Caco-2 (cell line): ENCODE measurements at regions not wholly inside any gene's neighbourhood (a gene's known extent, or its start where the extent isn't known, plus 50 kb on each side); places are given as distances from the start of the nearest gene placed in this dataset.

ENCODE experiments used
- BruUV-seq: library from RNA; stranded (reverse); fragments of 400-500 nt; replicated peaks from 2 replicates; lab custom pipeline; 2021; lab: Mats Ljungman, UMichigan
- CTCF ChIA-PET: fragments of 300-600 bp; sonication (Branson Sonifier 250); formaldehyde crosslinking; loops from one replicate; lab custom pipeline; 2022; ENCODE audit warnings: antibody characterized with exemption; lab: Charles Lee
- POLR2A ChIA-PET: fragments of 300-600 bp; sonication (Branson Sonifier 250); formaldehyde crosslinking; loops from one replicate; lab custom pipeline; 2022; ENCODE audit warnings: antibody characterized with exemption; lab: Charles Lee
- DNase-seq, 2 experiments: peaks; one replicate each; pipeline versions ENCODE4 v3.0.0 to v3.0.0-alpha.2; 2020 to 2022
- H3K27me3 ChIP-seq: replicated peaks from 2 replicates; pipeline ENCODE4 v1.6.0; 2011; ENCODE audit warnings: low read length; ENCODE audit not compliant: control insufficient read depth, insufficient read depth
- H3K36me3 ChIP-seq: 2 replicates; pipeline ENCODE4 v1.5.1; 2011; ENCODE audit warnings: low read length; ENCODE audit not compliant: control insufficient read depth, insufficient read depth
- H3K4me1 ChIP-seq: fragments of 250-450 bp; sonication (Bioruptor Pico); 2 replicates; pipeline ENCODE4 v1.5.1; 2020; ENCODE audit warnings: mild to moderate bottlenecking
- H3K4me3 ChIP-seq: 2 replicates; pipeline ENCODE4 v1.5.1; 2011; ENCODE audit warnings: low read depth, mild to moderate bottlenecking, control low read depth, low read length
- H3K9me3 ChIP-seq: fragments of 250-450 bp; sonication (Bioruptor Pico); 2 replicates; pipeline ENCODE4 v1.5.1; 2020; ENCODE audit warnings: mild to moderate bottlenecking, moderate library complexity
- H3K27ac Mint-ChIP-seq: one replicate; pipeline ENCODE4 v1.8.0; 2022; ENCODE audit warnings: mixed read lengths; ENCODE audit not compliant: unreplicated experiment
- H3K27me3 Mint-ChIP-seq: one replicate; pipeline ENCODE4 v1.8.0; 2022; ENCODE audit warnings: mixed read lengths; ENCODE audit not compliant: insufficient read depth, unreplicated experiment
- H3K36me3 Mint-ChIP-seq: one replicate; pipeline ENCODE4 v1.8.0; 2022; ENCODE audit warnings: mild to moderate bottlenecking, mixed read lengths; ENCODE audit not compliant: insufficient read depth, unreplicated experiment
- H3K4me1 Mint-ChIP-seq: one replicate; pipeline ENCODE4 v1.8.0; 2022; ENCODE audit warnings: low read depth, mixed read lengths; ENCODE audit not compliant: unreplicated experiment
- H3K4me3 Mint-ChIP-seq: one replicate; pipeline ENCODE4 v1.8.0; 2022; ENCODE audit warnings: mild to moderate bottlenecking, moderate library complexity, mixed read lengths; ENCODE audit not compliant: unreplicated experiment
- H3K9me3 Mint-ChIP-seq: one replicate; pipeline ENCODE4 v1.8.0; 2022; ENCODE audit warnings: mixed read lengths; ENCODE audit not compliant: unreplicated experiment
- CTCF ChIP-seq, 2 experiments: fragments of 200-600 bp in 1 of 2; IDR thresholded peaks; 1 replicate in 1 of 2; 2 replicates in 1 of 2; pipeline versions ENCODE4 v1.5.1 to v1.8.0; 2011 to 2022; ENCODE audit warnings: antibody characterized with exemption in 1 of 2, control low read depth in 1 of 2, inconsistent platforms in 1 of 2, low read depth in 1 of 2, low read length in 1 of 2, mild to moderate bottlenecking in 1 of 2, moderate library complexity in 1 of 2; ENCODE audit not compliant: insufficient read depth in 1 of 2, severe bottlenecking in 1 of 2, unreplicated experiment in 1 of 2
- intact Hi-C: fragments of 100-400 bp; cut with micrococcal nuclease; formaldehyde crosslinking; loops from one replicate; pipeline ENCODE4 v1.10.0; 2022; ENCODE audit not compliant: unreplicated experiment

- no peaks in the 10 kb centered on the region for H3K4me1 Mint-ChIP-seq
- no peak overlapping the region for H3K27ac Mint-ChIP-seq
- CTCF ChIA-PET: no interaction called here
- no peak overlapping the region for H3K4me3 Mint-ChIP-seq
- intact Hi-C loops: no loop called here
- TF ChIP-seq CTCF (IDR thresholded peaks at IDR 0.05; ENCODE audit: insufficient read depth in 1 of 2, low read depth in 1 of 2, low read length in 1 of 2, severe bottlenecking in 1 of 2, unreplicated experiment in 1 of 2): no peak
- peaks cover 24% of the 10 kb centered on the region for H3K27me3 Mint-ChIP-seq
- H3K27me3 ChIP-seq: no peaks in the 10 kb centered on the region
- H3K9me3 ChIP-seq: no peaks in the 10 kb centered on the region
- H3K4me3 ChIP-seq: no peak overlapping the region
- BruUV-seq: no TSS peak
- H3K9me3 Mint-ChIP-seq: no peaks in the 10 kb centered on the region
- no peaks in the 10 kb centered on the region for H3K4me1 ChIP-seq
- H3K36me3 Mint-ChIP-seq: no peaks in the 10 kb centered on the region
- POLR2A ChIA-PET: no interaction called here
- no peaks in the 10 kb centered on the region for H3K36me3 ChIP-seq
- DNase-seq: no peak
These were observed 98.0 kb upstream of the GPR26 start for GRCh38 chr10:123567984-123568739.

GRCh38 chr10:123568751-123569150 lies 97.4 kb upstream of the GPR26 start:
- peaks cover 24% of the 10 kb centered on the region for H3K27me3 Mint-ChIP-seq
- no peaks in the 10 kb centered on the region for H3K9me3 Mint-ChIP-seq
- Histone ChIP-seq H3K9me3 (no peaks in the 10 kb centered on the region), H3K4me1 (no peaks in the 10 kb centered on the region), H3K36me3 (no peaks in the 10 kb centered on the region), H3K4me3 (no peak overlapping the region), H3K27me3 (no peaks in the 10 kb centered on the region)
- intact Hi-C loops: no loop called here
- CTCF ChIA-PET: no interaction called here
- DNase-seq: no peak
- no peak overlapping the region for H3K27ac Mint-ChIP-seq
- POLR2A ChIA-PET: no interaction called here
- no peak for TF ChIP-seq CTCF (IDR thresholded peaks at IDR 0.05; ENCODE audit: insufficient read depth in 1 of 2, low read depth in 1 of 2, low read length in 1 of 2, severe bottlenecking in 1 of 2, unreplicated experiment in 1 of 2)
- BruUV-seq: no TSS peak
- no peaks in the 10 kb centered on the region for H3K4me1 Mint-ChIP-seq
- no peak overlapping the region for H3K4me3 Mint-ChIP-seq
- H3K36me3 Mint-ChIP-seq: no peaks in the 10 kb centered on the region

- no peaks in the 10 kb centered on the region for H3K4me1 ChIP-seq
- intact Hi-C loops: no loop called here
- no peaks in the 10 kb centered on the region for H3K9me3 Mint-ChIP-seq
- BruUV-seq: no TSS peak
- no peaks in the 10 kb centered on the region for H3K36me3 Mint-ChIP-seq
- POLR2A ChIA-PET: no interaction called here
- no peak overlapping the region for H3K27ac Mint-ChIP-seq
- TF ChIP-seq CTCF (IDR thresholded peaks at IDR 0.05; ENCODE audit: insufficient read depth in 1 of 2, low read depth in 1 of 2, low read length in 1 of 2, severe bottlenecking in 1 of 2, unreplicated experiment in 1 of 2): no peak
- 0 out of 2 replicates have a peak, but pooled peaks cover 1% of the 10 kb centered on the region for H3K27me3 ChIP-seq
- peaks cover 24% of the 10 kb centered on the region for H3K27me3 Mint-ChIP-seq
- H3K36me3 ChIP-seq: no peaks in the 10 kb centered on the region
- H3K9me3 ChIP-seq: no peaks in the 10 kb centered on the region
- DNase-seq: no peak
- CTCF ChIA-PET: no interaction called here
- no peaks in the 10 kb centered on the region for H3K4me1 Mint-ChIP-seq
- no peak overlapping the region for H3K4me3 Mint-ChIP-seq
- H3K4me3 ChIP-seq: no peak overlapping the region
These were observed 96.6 kb upstream of the GPR26 start for GRCh38 chr10:123569436-123570035.
